CD4-positive, alpha-beta memory T cell (primary cell): ENCODE measurements at regions not wholly inside any gene's neighbourhood (a gene's known extent, or its start where the extent isn't known, plus 50 kb on each side); places are given as distances from the start of the nearest gene placed in this dataset.

Source experiments
- CTCF ChIA-PET: fragments of 350-600 bp; sonication (Branson Sonifier 250); formaldehyde crosslinking; loops from one replicate; lab custom pipeline; 2021; ENCODE audit warnings: inconsistent platforms; ENCODE audit not compliant: partially characterized antibody; lab: Charles Lee
- POLR2A ChIA-PET: fragments of 350-600 bp; sonication (Branson Sonifier 250); formaldehyde crosslinking; loops from one replicate; lab custom pipeline; 2021; ENCODE audit not compliant: partially characterized antibody; lab: Charles Lee
- DNase-seq, 5 donors: peaks; one replicate each; pipeline versions ENCODE4 v3.0.0 to v3.0.0-alpha.2; 2020 to 2022; ENCODE audit warnings: mixed read lengths in 1 of 5
- H3K27ac ChIP-seq: one replicate; pipeline ENCODE4 v1.7.0; 2013; ENCODE audit warnings: low read depth, low read length
- H3K27me3 ChIP-seq: 2 replicates; pipeline ENCODE4 v1.7.0; 2013; ENCODE audit warnings: mild to moderate bottlenecking, low read length, moderate library complexity; ENCODE audit not compliant: insufficient read depth
- H3K36me3 ChIP-seq: 2 replicates; pipeline ENCODE4 v1.7.0; 2013; ENCODE audit warnings: mild to moderate bottlenecking, low read length, moderate library complexity; ENCODE audit not compliant: insufficient read depth
- H3K4me1 ChIP-seq: 2 replicates; pipeline ENCODE4 v1.7.0; 2013; ENCODE audit warnings: mild to moderate bottlenecking, low read length, moderate library complexity; ENCODE audit not compliant: insufficient read depth
- H3K4me3 ChIP-seq, 2 donors: one replicate each; pipeline ENCODE4 v1.7.0; 2013; ENCODE audit warnings: low read length in 2 of 2, mild to moderate bottlenecking in 1 of 2
- H3K9me3 ChIP-seq, 2 donors: one replicate each; pipeline ENCODE4 v1.7.0; 2013; ENCODE audit warnings: low read length in 2 of 2, control low read depth in 1 of 2; ENCODE audit not compliant: control insufficient read depth in 1 of 2
- H3K27ac Mint-ChIP-seq, 7 donors: one replicate each; pipeline ENCODE4 v1.8.0; 2020 to 2021; ENCODE audit warnings: mixed read lengths in 7 of 7, mild to moderate bottlenecking in 6 of 7, inconsistent platforms in 3 of 7, moderate library complexity in 3 of 7
- H3K27me3 Mint-ChIP-seq, 2 donors: one replicate each; pipeline ENCODE4 v1.8.0; 2020 to 2021; ENCODE audit warnings: mixed read lengths in 2 of 2
- H3K36me3 Mint-ChIP-seq, 2 donors: one replicate each; pipeline ENCODE4 v1.8.0; 2020 to 2021; ENCODE audit warnings: mixed read lengths in 2 of 2, inconsistent platforms in 1 of 2, mild to moderate bottlenecking in 1 of 2
- H3K4me1 Mint-ChIP-seq, 4 donors: one replicate each; pipeline ENCODE4 v1.8.0; 2020 to 2021; ENCODE audit warnings: mixed read lengths in 4 of 4, mild to moderate bottlenecking in 1 of 4
- H3K4me3 Mint-ChIP-seq, 8 donors: one replicate each; pipeline ENCODE4 v1.8.0; 2020 to 2021; ENCODE audit warnings: mixed read lengths in 8 of 8, mild to moderate bottlenecking in 7 of 8, moderate library complexity in 6 of 8, inconsistent platforms in 3 of 8
- H3K9me3 Mint-ChIP-seq, 8 donors: one replicate each; pipeline ENCODE4 v1.8.0; 2020 to 2021; ENCODE audit warnings: mixed read lengths in 8 of 8, mild to moderate bottlenecking in 5 of 8, inconsistent platforms in 3 of 8, moderate library complexity in 1 of 8
- intact Hi-C: fragments of 100-400 bp; cut with micrococcal nuclease; formaldehyde crosslinking; loops from one replicate; pipeline ENCODE4 v1.15.1; 2023

DNA sequence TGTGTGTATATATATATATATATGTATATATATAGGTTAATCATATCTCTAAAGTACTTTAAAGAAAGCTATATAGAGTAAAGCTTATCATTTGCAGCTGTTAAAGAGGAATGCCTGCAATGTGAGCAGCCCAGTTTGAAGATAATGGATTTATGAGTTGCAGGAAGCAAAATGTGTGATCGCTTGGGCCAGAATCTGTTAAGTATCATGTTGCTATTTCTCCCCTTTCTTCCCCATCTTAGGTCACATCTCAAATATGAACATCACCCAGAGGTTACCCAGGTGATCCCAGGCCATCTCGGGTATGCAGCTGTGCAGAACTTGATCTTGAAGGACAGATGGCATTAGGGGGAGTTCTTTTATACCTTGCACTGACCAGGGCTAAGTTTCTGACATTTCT is 316.5 kb downstream of the MTX2 start:
- CTCF ChIA-PET = no interaction called here
- Histone ChIP-seq H3K4me3 (no peak overlapping the region), H3K27ac (no peak overlapping the region), H3K9me3 (no peaks in the 10 kb centered on the region), H3K36me3 (no peaks in the 10 kb centered on the region), H3K27me3 (no peaks in the 10 kb centered on the region), H3K4me1 (no peaks in the 10 kb centered on the region)
- peaks cover 5 to 22% of the 10 kb centered on the region in 2 donors for H3K27me3 Mint-ChIP-seq
- no peak overlapping the region for H3K27ac Mint-ChIP-seq
- H3K4me1 Mint-ChIP-seq = no peaks in the 10 kb centered on the region
- DNase-seq = no peak
- no peak overlapping the region for H3K4me3 Mint-ChIP-seq
- intact Hi-C loops = no loop called here
- POLR2A ChIA-PET = no interaction called here
- H3K36me3 Mint-ChIP-seq = no peaks in the 10 kb centered on the region
- H3K9me3 Mint-ChIP-seq = no peaks in the 10 kb centered on the region

DNA sequence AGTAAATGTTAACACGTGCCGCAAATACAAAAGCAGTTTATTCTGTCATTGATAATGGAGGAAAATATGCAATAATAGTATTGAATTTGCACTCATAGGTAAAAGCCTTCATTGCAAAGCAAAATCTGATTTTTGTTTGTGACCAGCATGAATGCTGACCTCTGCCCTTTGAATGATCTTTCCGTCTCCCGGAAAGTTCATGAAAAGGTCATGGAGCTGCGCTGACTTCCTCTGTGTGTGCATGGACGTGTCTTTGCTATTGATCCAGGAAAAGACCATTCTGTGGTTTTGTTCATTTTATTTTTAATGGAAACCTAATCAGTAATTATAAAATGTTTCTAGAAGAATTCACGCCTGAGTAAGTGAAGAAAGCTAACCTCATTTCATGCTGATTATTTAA is 320.0 kb downstream of the MTX2 start:
- H3K4me1 Mint-ChIP-seq = no peaks in the 10 kb centered on the region
- no peaks in the 10 kb centered on the region for H3K9me3 Mint-ChIP-seq
- H3K4me3 ChIP-seq = no peak overlapping the region
- no peaks in the 10 kb centered on the region for H3K36me3 ChIP-seq
- peaks cover 5 to 22% of the 10 kb centered on the region in 2 donors for H3K27me3 Mint-ChIP-seq
- H3K27ac ChIP-seq = no peak overlapping the region
- H3K27me3 ChIP-seq = no peaks in the 10 kb centered on the region
- DNase-seq = no peak
- ChIA-PET POLR2A (no interaction called here), CTCF (interaction anchor here (1.3 kb wide), 1 partner anchor 43 kb away, joined by 3 read pairs; no protein-coding TSS in a partner anchor)
- intact Hi-C loops = no loop called here
- H3K27ac Mint-ChIP-seq = no peak overlapping the region
- H3K4me1 ChIP-seq = no peaks in the 10 kb centered on the region
- H3K4me3 Mint-ChIP-seq = no peak overlapping the region
- H3K9me3 ChIP-seq = no peaks in the 10 kb centered on the region
- no peaks in the 10 kb centered on the region for H3K36me3 Mint-ChIP-seq

DNA sequence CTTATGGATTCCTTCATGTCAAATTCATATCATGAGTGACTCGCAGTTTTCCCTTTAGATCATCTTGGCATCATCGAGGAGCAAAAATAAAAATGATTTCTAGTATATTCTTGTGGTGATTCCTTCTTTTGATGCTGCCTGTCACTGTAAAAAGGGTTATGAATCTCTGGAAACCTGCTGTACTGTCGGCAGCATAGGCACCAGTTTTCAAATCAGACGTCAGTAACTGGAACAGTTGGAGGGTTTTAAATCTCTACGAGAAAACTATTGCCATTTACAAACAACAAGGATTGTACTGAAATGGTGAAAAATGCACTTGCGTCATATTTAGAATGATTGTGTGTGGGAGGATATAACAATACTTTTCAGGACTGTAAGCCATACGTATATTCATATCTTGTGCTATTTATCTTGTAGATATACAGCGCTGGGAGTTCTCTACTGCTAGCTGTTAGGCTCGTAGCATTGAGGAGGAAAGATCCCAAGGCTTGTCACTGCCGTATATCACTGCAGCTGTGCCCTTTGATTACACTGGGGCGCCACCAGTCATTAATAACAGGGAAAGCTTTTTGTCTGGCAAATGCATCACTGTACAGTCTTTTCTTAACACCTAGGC is 320.7 kb downstream of the MTX2 start:
- DNase-seq = no peak
- H3K36me3 Mint-ChIP-seq = no peaks in the 10 kb centered on the region
- no peaks in the 10 kb centered on the region for H3K9me3 ChIP-seq
- H3K36me3 ChIP-seq = no peaks in the 10 kb centered on the region
- no peaks in the 10 kb centered on the region for H3K27me3 ChIP-seq
- H3K4me3 Mint-ChIP-seq = no peak overlapping the region
- no peak overlapping the region for H3K4me3 ChIP-seq
- no peaks in the 10 kb centered on the region for H3K4me1 ChIP-seq
- intact Hi-C loops = no loop called here
- no peak overlapping the region for H3K27ac Mint-ChIP-seq
- H3K4me1 Mint-ChIP-seq = no peaks in the 10 kb centered on the region
- H3K27ac ChIP-seq = no peak overlapping the region
- CTCF ChIA-PET = interaction anchor here (1.0 to 1.3 kb wide), 2 partner anchors 35 to 44 kb away, joined by 3 to 4 read pairs; no protein-coding TSS in a partner anchor
- no peaks in the 10 kb centered on the region for H3K9me3 Mint-ChIP-seq
- POLR2A ChIA-PET = no interaction called here
- H3K27me3 Mint-ChIP-seq = peaks cover 6 to 21% of the 10 kb centered on the region in 2 donors

DNA sequence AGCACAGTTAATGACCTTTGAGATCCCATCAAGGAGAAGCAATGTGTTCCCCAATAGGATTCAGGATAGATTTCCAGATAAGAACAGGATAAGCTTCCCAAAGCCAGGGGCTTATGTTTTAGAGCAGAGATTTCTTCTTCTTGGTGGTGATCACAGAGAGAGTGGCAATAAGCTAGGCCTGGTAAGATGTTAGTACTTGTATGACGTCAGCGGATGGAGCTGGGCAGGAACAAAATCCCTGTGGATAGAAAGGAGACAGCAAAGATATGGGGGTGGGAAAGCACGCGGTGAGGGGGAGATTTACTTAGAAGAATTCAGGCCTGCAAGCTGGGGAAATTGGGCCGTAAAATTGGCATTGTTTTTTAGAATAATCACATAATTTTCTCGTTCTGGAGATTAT is 323.0 kb downstream of the MTX2 start:
- Histone ChIP-seq H3K4me1 (no peaks in the 10 kb centered on the region), H3K27ac (no peak overlapping the region), H3K36me3 (no peaks in the 10 kb centered on the region), H3K27me3 (no peaks in the 10 kb centered on the region), H3K4me3 (no peak overlapping the region), H3K9me3 (no peaks in the 10 kb centered on the region)
- no peaks in the 10 kb centered on the region for H3K4me1 Mint-ChIP-seq
- CTCF ChIA-PET = interaction anchor here (1.6 kb wide), 1 partner anchor 38 kb away, joined by 4 read pairs; no protein-coding TSS in a partner anchor
- POLR2A ChIA-PET = no interaction called here
- H3K4me3 Mint-ChIP-seq = no peak overlapping the region
- intact Hi-C loops = no loop called here
- H3K36me3 Mint-ChIP-seq = no peaks in the 10 kb centered on the region
- H3K9me3 Mint-ChIP-seq = no peaks in the 10 kb centered on the region
- peaks cover 7 to 12% of the 10 kb centered on the region in 2 donors for H3K27me3 Mint-ChIP-seq
- DNase-seq = no peak
- no peak overlapping the region for H3K27ac Mint-ChIP-seq

DNA sequence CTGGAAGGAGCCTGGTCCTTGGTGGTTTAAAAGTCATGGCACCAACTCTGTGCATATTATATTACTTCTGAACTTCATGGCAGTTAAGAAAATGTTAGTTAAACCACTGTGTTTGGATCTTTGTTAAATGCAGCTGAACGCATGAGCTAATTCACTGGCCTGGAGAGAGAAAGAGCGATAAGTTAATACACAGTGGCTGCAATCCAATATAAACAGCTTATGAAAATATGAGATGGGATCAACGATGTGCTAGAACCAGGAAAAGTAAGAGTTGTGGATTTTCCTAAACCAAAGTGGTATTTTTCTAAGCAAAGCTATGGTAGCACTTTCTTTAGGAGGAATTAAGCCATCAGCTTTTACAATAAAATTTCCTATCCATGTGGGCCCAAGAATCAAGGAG is 326.7 kb downstream of the MTX2 start:
- Mint-ChIP-seq H3K27ac (no peak overlapping the region), H3K9me3 (peaks cover 0 to under 1% (median 0%) of the 10 kb centered on the region in 8 donors), H3K27me3 (peaks cover 7 to 11% of the 10 kb centered on the region in 2 donors)

DNA sequence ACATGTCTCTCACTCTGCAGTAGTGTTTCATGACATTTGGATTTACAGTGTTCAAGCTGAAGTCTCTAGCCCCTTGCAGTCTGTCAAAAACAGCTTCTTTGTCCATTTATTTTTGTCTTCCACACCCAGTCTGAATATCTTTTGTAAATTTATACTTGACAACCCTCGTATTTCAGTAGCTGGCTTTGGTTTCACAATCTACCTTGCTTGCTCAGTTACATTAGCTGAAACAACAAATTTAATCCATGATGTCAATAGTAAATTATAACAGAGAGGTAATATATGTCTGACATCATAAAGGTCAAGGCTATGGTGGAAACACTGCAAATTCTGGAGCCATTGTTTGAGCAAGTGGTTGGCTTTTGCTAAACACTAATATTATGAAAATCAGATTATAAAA is 328.7 kb downstream of the MTX2 start:
- no peak overlapping the region for H3K4me3 ChIP-seq
- Mint-ChIP-seq H3K4me1 (no peaks in the 10 kb centered on the region), H3K27ac (no peak overlapping the region), H3K27me3 (peaks cover 7 to 9% of the 10 kb centered on the region in 2 donors), H3K36me3 (no peaks in the 10 kb centered on the region), H3K9me3 (peaks cover 0 to 2% (median 0%) of the 10 kb centered on the region in 8 donors), H3K4me3 (no peak overlapping the region)
- intact Hi-C loops = no loop called here
- H3K27ac ChIP-seq = no peak overlapping the region
- no peaks in the 10 kb centered on the region for H3K9me3 ChIP-seq
- DNase-seq = no peak
- ChIA-PET CTCF (interaction anchor here (2.4 kb wide), 1 partner anchor 54 kb away, joined by 6 read pairs; no protein-coding TSS in a partner anchor), POLR2A (no interaction called here)
- no peaks in the 10 kb centered on the region for H3K36me3 ChIP-seq
- H3K4me1 ChIP-seq = no peaks in the 10 kb centered on the region
- no peaks in the 10 kb centered on the region for H3K27me3 ChIP-seq

More for the DNA sequence above, 326.7 kb downstream of the MTX2 start:
- no peak for DNase-seq
- no peak overlapping the region for H3K4me3 ChIP-seq
- no peaks in the 10 kb centered on the region for H3K36me3 Mint-ChIP-seq
- CTCF ChIA-PET = interaction anchor here (2.4 kb wide), 1 partner anchor 56 kb away, joined by 6 read pairs; no protein-coding TSS in a partner anchor
- H3K27ac ChIP-seq = no peak overlapping the region
- no peak overlapping the region for H3K4me3 Mint-ChIP-seq
- POLR2A ChIA-PET = no interaction called here
- H3K4me1 ChIP-seq = no peaks in the 10 kb centered on the region
- no peaks in the 10 kb centered on the region for H3K9me3 ChIP-seq
- H3K36me3 ChIP-seq = no peaks in the 10 kb centered on the region
- H3K4me1 Mint-ChIP-seq = no peaks in the 10 kb centered on the region
- intact Hi-C loops = no loop called here
- no peaks in the 10 kb centered on the region for H3K27me3 ChIP-seq

DNA sequence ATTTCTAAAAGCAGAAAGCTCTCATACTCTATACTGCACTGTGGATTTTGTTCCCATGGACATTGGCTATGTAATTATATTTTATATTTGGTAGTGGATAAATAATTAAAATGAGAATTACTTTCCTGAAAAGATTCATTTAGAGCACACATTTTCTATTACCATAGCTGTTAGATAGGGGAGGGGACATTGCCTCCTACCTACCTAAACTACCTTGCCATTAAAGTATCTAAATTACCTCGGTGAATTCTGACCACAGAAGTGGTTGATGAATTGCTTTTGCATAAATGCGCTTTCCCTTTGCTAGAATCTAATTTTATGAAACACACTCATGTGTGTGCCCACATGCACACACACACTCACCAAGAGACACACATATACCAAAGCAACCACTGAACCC is 329.1 kb downstream of the MTX2 start:
- intact Hi-C loops = no loop called here
- H3K27me3 Mint-ChIP-seq = peaks cover 7 to 9% of the 10 kb centered on the region in 2 donors
- no peaks in the 10 kb centered on the region for H3K9me3 ChIP-seq
- H3K36me3 Mint-ChIP-seq = no peaks in the 10 kb centered on the region
- no peaks in the 10 kb centered on the region for H3K27me3 ChIP-seq
- no peak for DNase-seq
- no peak overlapping the region for H3K27ac ChIP-seq
- no peaks in the 10 kb centered on the region for H3K4me1 Mint-ChIP-seq
- CTCF ChIA-PET = interaction anchor here (2.4 kb wide), 1 partner anchor 53 kb away, joined by 6 read pairs; no protein-coding TSS in a partner anchor
- peaks cover 0 to 2% (median 0%) of the 10 kb centered on the region in 8 donors for H3K9me3 Mint-ChIP-seq
- H3K4me3 Mint-ChIP-seq = no peak overlapping the region
- H3K4me3 ChIP-seq = no peak overlapping the region
- POLR2A ChIA-PET = no interaction called here
- no peaks in the 10 kb centered on the region for H3K36me3 ChIP-seq
- H3K27ac Mint-ChIP-seq = no peak overlapping the region
- H3K4me1 ChIP-seq = no peaks in the 10 kb centered on the region
